NB4 (cell line): ENCODE measurements at regions not wholly inside any gene's neighbourhood (a gene's known extent, or its start where the extent isn't known, plus 50 kb on each side); places are given as distances from the start of the nearest gene placed in this dataset.

ENCODE experiments used
- MYC ChIP-seq: IDR thresholded peaks from 2 replicates; pipeline ENCODE4 v1.6.1; 2011; ENCODE audit warnings: low read depth, low read length
- POLR2A ChIP-seq: IDR thresholded peaks from 2 replicates; pipeline ENCODE4 v1.6.1; 2011; ENCODE audit warnings: mild to moderate bottlenecking; ENCODE audit not compliant: insufficient read length; ENCODE audit errors: extremely low read depth
- TF ChIP-seq, protein P1 (sequence below): IDR thresholded peaks from one replicate; pipeline ENCODE4 v1.5.1; 2012; ENCODE audit warnings: low read depth, low read length
- TF ChIP-seq, protein P2 (sequence below): IDR thresholded peaks from 2 replicates; pipeline ENCODE4 v1.6.1; 2011; ENCODE audit warnings: low read depth, low read length

DNA sequence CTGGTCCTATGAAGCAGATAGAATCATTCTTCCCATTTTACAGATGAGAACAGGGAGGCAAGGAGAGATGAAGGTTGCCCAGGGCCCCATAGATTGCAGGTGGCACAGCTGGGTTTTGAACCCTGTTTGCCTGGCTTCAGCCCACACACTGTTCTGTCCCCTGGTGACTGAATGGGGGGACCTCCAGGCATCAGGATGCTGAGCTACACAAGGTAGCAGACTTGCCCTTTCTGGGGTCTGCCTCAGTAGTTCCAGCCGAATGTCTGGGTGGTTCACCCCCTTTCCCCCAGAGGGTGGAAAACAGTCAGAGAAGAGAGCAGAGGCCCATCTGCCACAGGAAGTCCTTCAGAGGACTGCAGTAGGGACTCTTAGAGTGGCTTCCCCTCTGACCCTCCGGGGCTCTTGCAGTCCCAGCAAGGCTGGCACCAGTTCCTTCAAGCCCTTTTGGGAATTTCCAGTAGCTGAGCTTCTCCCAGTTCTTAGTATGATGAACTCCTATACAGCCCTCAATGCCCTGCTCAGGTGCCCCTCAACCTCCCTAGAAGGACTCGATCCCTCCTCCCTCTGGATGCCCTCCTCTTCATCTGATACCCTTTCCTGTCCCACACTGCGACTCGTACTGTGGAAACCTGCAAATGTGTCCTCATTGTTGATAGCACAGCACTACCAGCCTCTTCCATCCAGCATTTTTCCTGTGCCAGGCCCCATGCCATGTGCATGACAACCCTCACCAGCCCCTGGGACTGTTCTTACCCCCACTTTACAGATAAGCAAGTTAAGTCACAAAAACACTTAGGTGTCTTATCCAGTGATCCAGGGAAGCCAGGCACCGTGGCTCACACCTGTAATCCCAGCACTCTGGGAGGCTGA, 82.8 kb downstream of the IGLL1 start:
- TF ChIP-seq POLR2A (no peak), MYC (no peak)
- TF ChIP-seq, protein P1, sequence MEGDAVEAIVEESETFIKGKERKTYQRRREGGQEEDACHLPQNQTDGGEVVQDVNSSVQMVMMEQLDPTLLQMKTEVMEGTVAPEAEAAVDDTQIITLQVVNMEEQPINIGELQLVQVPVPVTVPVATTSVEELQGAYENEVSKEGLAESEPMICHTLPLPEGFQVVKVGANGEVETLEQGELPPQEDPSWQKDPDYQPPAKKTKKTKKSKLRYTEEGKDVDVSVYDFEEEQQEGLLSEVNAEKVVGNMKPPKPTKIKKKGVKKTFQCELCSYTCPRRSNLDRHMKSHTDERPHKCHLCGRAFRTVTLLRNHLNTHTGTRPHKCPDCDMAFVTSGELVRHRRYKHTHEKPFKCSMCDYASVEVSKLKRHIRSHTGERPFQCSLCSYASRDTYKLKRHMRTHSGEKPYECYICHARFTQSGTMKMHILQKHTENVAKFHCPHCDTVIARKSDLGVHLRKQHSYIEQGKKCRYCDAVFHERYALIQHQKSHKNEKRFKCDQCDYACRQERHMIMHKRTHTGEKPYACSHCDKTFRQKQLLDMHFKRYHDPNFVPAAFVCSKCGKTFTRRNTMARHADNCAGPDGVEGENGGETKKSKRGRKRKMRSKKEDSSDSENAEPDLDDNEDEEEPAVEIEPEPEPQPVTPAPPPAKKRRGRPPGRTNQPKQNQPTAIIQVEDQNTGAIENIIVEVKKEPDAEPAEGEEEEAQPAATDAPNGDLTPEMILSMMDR: no peak
- TF ChIP-seq, protein P2, sequence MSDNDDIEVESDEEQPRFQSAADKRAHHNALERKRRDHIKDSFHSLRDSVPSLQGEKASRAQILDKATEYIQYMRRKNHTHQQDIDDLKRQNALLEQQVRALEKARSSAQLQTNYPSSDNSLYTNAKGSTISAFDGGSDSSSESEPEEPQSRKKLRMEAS: no peak
